ENCODE measurements at regions not wholly inside any gene's neighbourhood (a gene's known extent, or its start where the extent isn't known, plus 50 kb on each side); places are given as distances from the start of the nearest gene placed in this dataset.

DNA sequence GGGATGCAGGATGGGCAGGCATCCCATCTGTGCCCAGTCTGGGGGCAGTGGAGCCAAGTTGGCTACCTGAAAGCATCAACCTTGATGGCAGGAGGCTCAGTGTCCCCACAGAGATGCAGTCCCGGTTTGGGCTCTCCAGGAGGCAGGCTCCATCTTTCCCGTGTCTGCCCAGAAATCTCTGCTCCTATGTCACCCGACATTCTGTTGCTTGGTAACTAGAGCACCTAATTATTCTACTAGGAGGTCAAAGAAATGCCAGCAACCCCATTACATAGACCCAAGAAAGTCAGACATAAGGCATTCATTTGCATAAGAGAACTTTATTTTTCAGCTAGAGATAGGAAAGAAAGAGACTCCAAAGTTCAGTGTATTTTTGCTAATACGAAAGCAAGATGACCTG is 100.3 kb upstream of the BACE2 start:
- no peak overlapping the region for H3K4me3 ChIP-seq (ENCODE audit: extremely low read depth in 1 of 4, insufficient read depth in 2 of 4, low read depth in 3 of 4, low read length in 4 of 4)
- H3K9me3 ChIP-seq (ENCODE audit: insufficient read depth in 2 of 2, low read depth in 1 of 2, low read length in 1 of 2): no peaks in the 10 kb centered on the region
- H3K9ac ChIP-seq (replicated peaks in 1 of 4; ENCODE audit: extremely low read depth in 1 of 4, low read depth in 3 of 4, low read length in 3 of 4): no peak overlapping the region
- no peaks in the 10 kb centered on the region for H4K20me1 ChIP-seq (replicated peaks in 1 of 2; ENCODE audit: control insufficient read depth in 1 of 2, insufficient read depth in 2 of 2, low read length in 2 of 2)
- H2BK20ac ChIP-seq (ENCODE audit: low read length): no peak overlapping the region
- no peak overlapping the region for H3K27ac ChIP-seq (ENCODE audit: low read depth, low read length)
- H3K4me1 ChIP-seq (replicated peaks in 1 of 4; ENCODE audit: control insufficient read depth in 3 of 4, insufficient read depth in 4 of 4, low read length in 3 of 4): peaks cover 0 to 7% (median 1%) of the 10 kb centered on the region in 4 experiments; a peak in 4 of 7 replicates
- H2BK120ac ChIP-seq (replicated peaks; ENCODE audit: low read depth, low read length): no peak overlapping the region
- H3K4ac ChIP-seq (replicated peaks; ENCODE audit: insufficient read length, low read depth, low read length): no peak overlapping the region
- H3K79me2 ChIP-seq (ENCODE audit: control insufficient read depth in 1 of 2, insufficient read depth in 2 of 2, low read length in 2 of 2): no peaks in the 10 kb centered on the region
- 90% methylated on average over 4 of the region's 4 CpGs; no CpG with 5 or more reads in 1 of the 2 experiments for whole genome bisulfite sequencing, 2 experiments (ENCODE audit: extremely low coverage in 1 of 2, insufficient coverage in 1 of 2, insufficient read length in 1 of 2, insufficient replicate concordance in 2 of 2, low coverage in 1 of 2, low lambda C conversion rate in 2 of 2, missing lambda C conversion rate in 1 of 2)
- H3K36me3 ChIP-seq (ENCODE audit: control insufficient read depth in 2 of 4, insufficient read depth in 4 of 4, low read length in 3 of 4): no peaks in the 10 kb centered on the region
- no peak overlapping the region for H3K23ac ChIP-seq (ENCODE audit: insufficient read length)
- FAIRE-seq (no peak), DNase-seq (ENCODE audit: low read depth in 1 of 2, low spot score in 2 of 2) (no peak)
- H3K56ac ChIP-seq (replicated peaks; ENCODE audit: insufficient read length, low read depth, low read length): no peak overlapping the region
- no peak overlapping the region for H3K18ac ChIP-seq (ENCODE audit: extremely low read depth, low read length)
- no peak overlapping the region for H3K4me2 ChIP-seq (ENCODE audit: insufficient read depth in 1 of 2, low read depth in 2 of 2, low read length in 2 of 2)
- peaks cover 0 to 7% (median 3%) of the 10 kb centered on the region in 4 experiments; a peak in 4 of 7 replicates for H3K27me3 ChIP-seq (replicated peaks in 1 of 4; ENCODE audit: control insufficient read depth in 3 of 4, extremely low read depth in 1 of 4, insufficient read depth in 3 of 4, low read length in 3 of 4)
- no peak overlapping the region for H2BK5ac ChIP-seq (ENCODE audit: low read depth, low read length)
- H2BK12ac ChIP-seq (ENCODE audit: low read depth, low read length): no peak overlapping the region
- H4K91ac ChIP-seq (replicated peaks; ENCODE audit: insufficient read length, low read length): no peak overlapping the region
- no peak overlapping the region for H2AFZ ChIP-seq (ENCODE audit: low read length)
- CTCF ChIA-PET (ENCODE audit: partially characterized antibody): interaction anchor here (1.2 to 1.5 kb wide), 2 partner anchors 25 to 235 kb away, joined by 5 to 6 read pairs; no protein-coding TSS in a partner anchor
- H2BK15ac ChIP-seq (ENCODE audit: low read length): no peak overlapping the region
- H4K8ac ChIP-seq (ENCODE audit: extremely low read depth, insufficient read depth, low read length): no peak overlapping the region
- H3K79me1 ChIP-seq (ENCODE audit: low read depth, low read length): no peaks in the 10 kb centered on the region
- no peak overlapping the region for H2AK5ac ChIP-seq (ENCODE audit: low read depth, low read length)
- no peak overlapping the region for H3K14ac ChIP-seq (ENCODE audit: insufficient read length)
- H4K5ac ChIP-seq (ENCODE audit: insufficient read length, low read depth, low read length): no peak overlapping the region
- POLR2A ChIA-PET (ENCODE audit: partially characterized antibody): no interaction called here
- peaks cover 3% of the 10 kb centered on the region; the same call in 1 of the 2 replicates for H3K23me2 ChIP-seq (ENCODE audit: low read depth, low read length)
- TF ChIP-seq CEBPB (IDR thresholded peaks at IDR 0.05; ENCODE audit: low read depth, low read length): no peak
- TF ChIP-seq POLR2AphosphoS5 (IDR thresholded peaks at IDR 0.05; ENCODE audit: low read depth, low read length): no peak
- no peak for TF ChIP-seq NRF1 (IDR thresholded peaks at IDR 0.05; ENCODE audit: low read depth, low read length)
- TF ChIP-seq, protein P1, sequence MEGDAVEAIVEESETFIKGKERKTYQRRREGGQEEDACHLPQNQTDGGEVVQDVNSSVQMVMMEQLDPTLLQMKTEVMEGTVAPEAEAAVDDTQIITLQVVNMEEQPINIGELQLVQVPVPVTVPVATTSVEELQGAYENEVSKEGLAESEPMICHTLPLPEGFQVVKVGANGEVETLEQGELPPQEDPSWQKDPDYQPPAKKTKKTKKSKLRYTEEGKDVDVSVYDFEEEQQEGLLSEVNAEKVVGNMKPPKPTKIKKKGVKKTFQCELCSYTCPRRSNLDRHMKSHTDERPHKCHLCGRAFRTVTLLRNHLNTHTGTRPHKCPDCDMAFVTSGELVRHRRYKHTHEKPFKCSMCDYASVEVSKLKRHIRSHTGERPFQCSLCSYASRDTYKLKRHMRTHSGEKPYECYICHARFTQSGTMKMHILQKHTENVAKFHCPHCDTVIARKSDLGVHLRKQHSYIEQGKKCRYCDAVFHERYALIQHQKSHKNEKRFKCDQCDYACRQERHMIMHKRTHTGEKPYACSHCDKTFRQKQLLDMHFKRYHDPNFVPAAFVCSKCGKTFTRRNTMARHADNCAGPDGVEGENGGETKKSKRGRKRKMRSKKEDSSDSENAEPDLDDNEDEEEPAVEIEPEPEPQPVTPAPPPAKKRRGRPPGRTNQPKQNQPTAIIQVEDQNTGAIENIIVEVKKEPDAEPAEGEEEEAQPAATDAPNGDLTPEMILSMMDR (IDR thresholded peaks at IDR 0.05; ENCODE audit: control extremely low read depth in 1 of 3, insufficient read depth in 1 of 3, low read depth in 1 of 3, low read length in 3 of 3): no peak
- TF ChIP-seq TCF12 (IDR thresholded peaks at IDR 0.05; ENCODE audit: low read depth, low read length): no peak
- TF ChIP-seq, protein P2, sequence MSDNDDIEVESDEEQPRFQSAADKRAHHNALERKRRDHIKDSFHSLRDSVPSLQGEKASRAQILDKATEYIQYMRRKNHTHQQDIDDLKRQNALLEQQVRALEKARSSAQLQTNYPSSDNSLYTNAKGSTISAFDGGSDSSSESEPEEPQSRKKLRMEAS (IDR thresholded peaks at IDR 0.05): no peak
- TF ChIP-seq SIN3A (conservative IDR thresholded peaks at IDR 0.05 in 1 of 2, IDR thresholded peaks at IDR 0.05 in 1 of 2; ENCODE audit: low read depth in 1 of 2, low read length in 2 of 2): no peak
- no peak for TF ChIP-seq KDM1A (IDR thresholded peaks at IDR 0.05; ENCODE audit: borderline replicate concordance, low read length)
- no peak for TF ChIP-seq RNF2 (IDR thresholded peaks at IDR 0.05; ENCODE audit: borderline replicate concordance, low read depth, low read length, missing control alignments, poor library complexity, severe bottlenecking)

All from H1 (cell line).